Breast epithelium (tissue), 4 donors: ENCODE measurements at regions not wholly inside any gene's neighbourhood (a gene's known extent, or its start where the extent isn't known, plus 50 kb on each side); places are given as distances from the start of the nearest gene placed in this dataset.
"Not testable (repeated sequence)": the region's sequence is repeated elsewhere in the genome, so short reads cannot be mapped to it uniquely, and the experiment has no call there.

ENCODE experiments used
- DNase-seq, 2 donors: peaks; one replicate each; pipeline ENCODE4 v3.0.0-alpha.2; 2019; ENCODE audit warnings: low spot score in 2 of 2
- H3K27ac ChIP-seq, 2 donors: fragments of 200-600 bp; sonication (generic) in 1 of 2; one replicate each; pipeline ENCODE4 v1.5.1; 2016 to 2019; ENCODE audit warnings: mild to moderate bottlenecking in 1 of 2
- H3K27me3 ChIP-seq, 2 donors: fragments of 200-600 bp; sonication (generic) in 1 of 2; one replicate each; pipeline versions ENCODE4 v1.5.1 to v1.6.0; 2017 to 2019; ENCODE audit warnings: control low read depth in 1 of 2, mild to moderate bottlenecking in 1 of 2
- H3K36me3 ChIP-seq: fragments of 200-600 bp; one replicate; pipeline ENCODE4 v1.5.1; 2019
- H3K4me1 ChIP-seq, 2 donors: fragments of 200-600 bp; sonication (generic); one replicate each; pipeline ENCODE4 v1.5.1; 2016 to 2019; ENCODE audit warnings: control low read depth in 1 of 2
- H3K4me3 ChIP-seq, 3 donors: fragments of 200-600 bp; sonication (generic); 1 replicate in 2 of 3; 2 replicates in 1 of 3; pipeline ENCODE4 v1.5.1; 2016 to 2019; ENCODE audit warnings: mild to moderate bottlenecking in 3 of 3, moderate library complexity in 2 of 3
- H3K9me3 ChIP-seq, 2 donors: fragments of 200-600 bp; sonication (generic) in 1 of 2; one replicate each; pipeline ENCODE4 v1.5.1; 2016 to 2019; ENCODE audit warnings: control low read depth in 1 of 2
- CTCF ChIP-seq, 3 donors: fragments of 450-650 bp; IDR thresholded peaks; one replicate each; pipeline ENCODE4 v1.5.1; 2016 to 2017; ENCODE audit warnings: antibody characterized with exemption in 3 of 3, mild to moderate bottlenecking in 3 of 3, moderate library complexity in 3 of 3
- POLR2A ChIP-seq: fragments of 450-650 bp; IDR thresholded peaks from one replicate; pipeline ENCODE4 v1.6.1; 2016; ENCODE audit warnings: antibody characterized with exemption, mild to moderate bottlenecking, moderate library complexity
- POLR2AphosphoS5 ChIP-seq, 3 donors: sonication (generic); formaldehyde crosslinking; IDR thresholded peaks; one replicate each; pipeline ENCODE4 v1.6.1; 2017; ENCODE audit warnings: antibody characterized with exemption in 3 of 3
- intact Hi-C: fragments of 100-400 bp; cut with DNase I; formaldehyde crosslinking; loops from one replicate; pipeline ENCODE4 v1.15.1; 2023; ENCODE audit warnings: low total_unique reads

GRCh38 chr11:60615497-60615896, 83.9 kb upstream of the MS4A8 start:
- Histone ChIP-seq H3K4me3 (no peak overlapping the region), H3K4me1 (no peaks in the 10 kb centered on the region), H3K36me3 (no peaks in the 10 kb centered on the region), H3K27me3 (peaks cover 0 to 2% of the 10 kb centered on the region in 2 donors), H3K9me3 (no peaks in the 10 kb centered on the region), H3K27ac (no peak overlapping the region)
- intact Hi-C loops: loop anchor here (10.0 kb wide), 1 partner anchor 351 kb away; no protein-coding TSS in a partner anchor
- no peak for DNase-seq
- TF ChIP-seq CTCF (IDR thresholded peaks at IDR 0.05) (no peak), POLR2A (no peak), POLR2AphosphoS5 (IDR thresholded peaks at IDR 0.05) (no peak)

GRCh38 chr11:60621940-60622339, 77.5 kb upstream of the MS4A8 start:
- not testable (repeated sequence) for H3K9me3 ChIP-seq

GRCh38 chr11:60622776-60623175, 76.6 kb upstream of the MS4A8 start:
- intact Hi-C loops, H3K4me1 ChIP-seq, H3K27ac ChIP-seq, H3K9me3 ChIP-seq, H3K36me3 ChIP-seq, H3K4me3 ChIP-seq, H3K27me3 ChIP-seq, DNase-seq: not testable (repeated sequence)

More at GRCh38 chr11:60621940-60622339, 77.5 kb upstream of the MS4A8 start:
- H3K36me3 ChIP-seq, H3K27me3 ChIP-seq, H3K4me3 ChIP-seq, intact Hi-C loops, H3K4me1 ChIP-seq, H3K27ac ChIP-seq, DNase-seq: not testable (repeated sequence)

- H3K4me1 ChIP-seq: no peaks in the 10 kb centered on the region
- no peaks in the 10 kb centered on the region for H3K36me3 ChIP-seq
- no peaks in the 10 kb centered on the region for H3K9me3 ChIP-seq
- DNase-seq: no peak
- H3K27ac ChIP-seq: no peak overlapping the region
- TF ChIP-seq POLR2AphosphoS5 (IDR thresholded peaks at IDR 0.05) (no peak), POLR2A (no peak), CTCF (IDR thresholded peaks at IDR 0.05) (no peak)
- no peak overlapping the region for H3K4me3 ChIP-seq
- intact Hi-C loops: no loop called here
- H3K27me3 ChIP-seq: no peaks in the 10 kb centered on the region
These were observed 74.2 kb upstream of the MS4A8 start for GRCh38 chr11:60625262-60625661.

GRCh38 chr11:60629399-60629798, 70.0 kb upstream of the MS4A8 start:
- H3K4me3 ChIP-seq: no peak overlapping the region
- TF ChIP-seq CTCF (IDR thresholded peaks at IDR 0.05) (no peak), POLR2A (no peak), POLR2AphosphoS5 (IDR thresholded peaks at IDR 0.05) (no peak)
- intact Hi-C loops: no loop called here
- H3K4me1 ChIP-seq: no peaks in the 10 kb centered on the region
- H3K9me3 ChIP-seq: no peaks in the 10 kb centered on the region
- DNase-seq: no peak
- H3K27me3 ChIP-seq: no peaks in the 10 kb centered on the region
- no peak overlapping the region for H3K27ac ChIP-seq
- no peaks in the 10 kb centered on the region for H3K36me3 ChIP-seq

GRCh38 chr11:60631944-60632343, 67.5 kb upstream of the MS4A8 start:
- Histone ChIP-seq H3K36me3 (no peaks in the 10 kb centered on the region), H3K4me3 (no peak overlapping the region), H3K27ac (no peak overlapping the region), H3K4me1 (no peaks in the 10 kb centered on the region), H3K27me3 (no peaks in the 10 kb centered on the region), H3K9me3 (peaks cover 0 to 8% of the 10 kb centered on the region in 2 donors)
- intact Hi-C loops: no loop called here
- TF ChIP-seq CTCF (IDR thresholded peaks at IDR 0.05) (no peak), POLR2AphosphoS5 (IDR thresholded peaks at IDR 0.05) (no peak), POLR2A (no peak)
- DNase-seq: no peak
